GM12872 (cell line): ENCODE measurements at regions not wholly inside any gene's neighbourhood (a gene's known extent, or its start where the extent isn't known, plus 50 kb on each side); places are given as distances from the start of the nearest gene placed in this dataset.

Experiments
- TF ChIP-seq, protein P1 (sequence below): IDR thresholded peaks from 3 replicates; pipeline ENCODE4 v1.5.1; 2011; ENCODE audit warnings: low read depth, mild to moderate bottlenecking, low read length, moderate library complexity; ENCODE audit not compliant: insufficient read depth

- TF ChIP-seq, protein P1, sequence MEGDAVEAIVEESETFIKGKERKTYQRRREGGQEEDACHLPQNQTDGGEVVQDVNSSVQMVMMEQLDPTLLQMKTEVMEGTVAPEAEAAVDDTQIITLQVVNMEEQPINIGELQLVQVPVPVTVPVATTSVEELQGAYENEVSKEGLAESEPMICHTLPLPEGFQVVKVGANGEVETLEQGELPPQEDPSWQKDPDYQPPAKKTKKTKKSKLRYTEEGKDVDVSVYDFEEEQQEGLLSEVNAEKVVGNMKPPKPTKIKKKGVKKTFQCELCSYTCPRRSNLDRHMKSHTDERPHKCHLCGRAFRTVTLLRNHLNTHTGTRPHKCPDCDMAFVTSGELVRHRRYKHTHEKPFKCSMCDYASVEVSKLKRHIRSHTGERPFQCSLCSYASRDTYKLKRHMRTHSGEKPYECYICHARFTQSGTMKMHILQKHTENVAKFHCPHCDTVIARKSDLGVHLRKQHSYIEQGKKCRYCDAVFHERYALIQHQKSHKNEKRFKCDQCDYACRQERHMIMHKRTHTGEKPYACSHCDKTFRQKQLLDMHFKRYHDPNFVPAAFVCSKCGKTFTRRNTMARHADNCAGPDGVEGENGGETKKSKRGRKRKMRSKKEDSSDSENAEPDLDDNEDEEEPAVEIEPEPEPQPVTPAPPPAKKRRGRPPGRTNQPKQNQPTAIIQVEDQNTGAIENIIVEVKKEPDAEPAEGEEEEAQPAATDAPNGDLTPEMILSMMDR: no peak
Observed at GRCh38 chr6:54541541-54541940, 233.3 kb downstream of the TINAG start.

GRCh38 chr6:54559136-54559535 is 250.9 kb downstream of the TINAG start:
- TF ChIP-seq, protein P1: no peak

DNA sequence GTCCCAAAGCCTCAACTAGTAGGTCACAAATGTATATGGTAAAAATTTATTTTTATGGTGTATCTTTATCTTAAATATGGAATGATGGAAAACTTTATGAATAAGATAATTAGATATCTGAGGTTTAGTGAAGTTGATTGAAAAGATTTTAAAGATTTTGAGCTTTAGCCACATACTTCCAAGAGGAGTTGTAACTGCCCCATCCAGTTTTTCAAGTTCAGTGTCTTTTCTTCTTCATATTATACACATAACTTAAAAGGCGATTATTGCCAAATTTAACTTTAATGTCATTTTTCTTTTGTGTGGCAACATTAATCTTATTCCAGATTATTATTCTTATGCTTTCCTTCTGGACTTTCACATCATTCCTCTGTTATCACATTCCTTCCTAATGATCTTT is 266.4 kb downstream of the TINAG start:
- TF ChIP-seq, protein P1: no peak

- TF ChIP-seq, protein P1: no peak
Observed at GRCh38 chr6:54578261-54578660, 268.3 kb upstream of the FAM83B start.

- TF ChIP-seq, protein P1: no peak
Observed at GRCh38 chr6:54579011-54579410, 267.6 kb upstream of the FAM83B start.

- TF ChIP-seq, protein P1: no peak
Observed at GRCh38 chr6:54586251-54586650, 260.3 kb upstream of the FAM83B start.

DNA sequence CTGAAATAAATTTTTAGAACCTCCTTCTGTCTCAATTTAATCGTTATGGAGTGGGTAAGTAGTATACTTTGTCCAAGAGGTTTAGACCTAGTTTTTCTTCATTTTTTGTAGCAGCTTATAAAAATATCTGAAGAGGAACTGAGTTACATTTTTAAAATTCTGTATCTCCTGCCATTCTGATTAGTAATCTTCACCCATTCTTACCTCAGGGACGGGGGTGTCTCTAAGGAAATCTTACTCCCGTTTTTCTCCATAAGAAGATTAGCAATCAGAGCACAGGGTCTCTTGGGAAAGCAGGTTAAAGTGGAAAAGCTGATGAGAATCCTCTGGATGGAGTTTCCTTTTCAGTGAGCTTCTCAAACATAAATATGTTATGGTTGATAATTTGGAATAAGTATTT is 259.3 kb upstream of the FAM83B start:
- TF ChIP-seq, protein P1: no peak

GRCh38 chr6:54588176-54588575 is 258.4 kb upstream of the FAM83B start:
- TF ChIP-seq, protein P1: no peak
